Astrocyte (in vitro differentiated cells and primary cell): ENCODE measurements at regions not wholly inside any gene's neighbourhood (a gene's known extent, or its start where the extent isn't known, plus 50 kb on each side); places are given as distances from the start of the nearest gene placed in this dataset.

Experiments
- DNase-seq: peaks from one replicate; pipeline ENCODE4 v3.0.0-alpha.2; 2010; ENCODE audit warnings: low read depth
- FAIRE-seq: peaks from 2 replicates; lab custom pipeline; 2011; peaks lifted over from hg19 to GRCh38; lab: Jason Lieb, UNC
- H2AFZ ChIP-seq: 2 replicates; pipeline ENCODE4 v1.6.0; 2012; ENCODE audit warnings: low read depth, low read length, inconsistent platforms
- H3K27ac ChIP-seq: 2 replicates; pipeline ENCODE4 v1.5.1; 2011; ENCODE audit warnings: low read depth, low read length, inconsistent platforms
- H3K27me3 ChIP-seq: 2 replicates; pipeline ENCODE4 v1.6.0; 2011; ENCODE audit warnings: low read length, inconsistent platforms; ENCODE audit not compliant: insufficient read depth
- H3K36me3 ChIP-seq: 2 replicates; pipeline ENCODE4 v1.5.1; 2011; ENCODE audit warnings: low read length, inconsistent platforms; ENCODE audit not compliant: insufficient read depth
- H3K4me1 ChIP-seq: 2 replicates; pipeline ENCODE4 v1.5.1; 2011; ENCODE audit warnings: low read length, inconsistent platforms; ENCODE audit not compliant: insufficient read depth
- H3K4me2 ChIP-seq: 2 replicates; pipeline ENCODE4 v1.6.0; 2012; ENCODE audit warnings: low read length, inconsistent platforms
- H3K4me3 ChIP-seq: 2 replicates; pipeline ENCODE4 v1.5.1; 2011; ENCODE audit warnings: low read depth, mild to moderate bottlenecking, low read length, inconsistent platforms; ENCODE audit not compliant: insufficient read depth
- H3K79me2 ChIP-seq: 2 replicates; pipeline ENCODE4 v1.6.0; 2012; ENCODE audit warnings: mild to moderate bottlenecking, low read length, inconsistent platforms; ENCODE audit not compliant: insufficient read depth
- H3K9ac ChIP-seq: 2 replicates; pipeline ENCODE4 v1.6.0; 2012; ENCODE audit warnings: mild to moderate bottlenecking, low read length, inconsistent platforms
- H3K9me3 ChIP-seq: 2 replicates; pipeline ENCODE4 v1.5.1; 2012; ENCODE audit warnings: low read depth, mild to moderate bottlenecking, low read length, inconsistent platforms; ENCODE audit not compliant: insufficient read depth
- H4K20me1 ChIP-seq: 2 replicates; pipeline ENCODE4 v1.6.0; 2012; ENCODE audit warnings: low read length, inconsistent platforms; ENCODE audit not compliant: insufficient read depth
- H3K27ac Mint-ChIP-seq: one replicate; pipeline ENCODE4 v1.8.0; 2021; ENCODE audit warnings: mild to moderate bottlenecking, mixed read lengths; ENCODE audit not compliant: unreplicated experiment
- H3K27me3 Mint-ChIP-seq: one replicate; pipeline ENCODE4 v1.8.0; 2021; ENCODE audit warnings: low read depth, mixed read lengths; ENCODE audit not compliant: unreplicated experiment
- H3K36me3 Mint-ChIP-seq: one replicate; pipeline ENCODE4 v1.8.0; 2021; ENCODE audit warnings: low read depth, mixed read lengths; ENCODE audit not compliant: unreplicated experiment
- H3K4me1 Mint-ChIP-seq: one replicate; pipeline ENCODE4 v1.8.0; 2021; ENCODE audit warnings: low read depth, mixed read lengths; ENCODE audit not compliant: unreplicated experiment
- H3K4me3 Mint-ChIP-seq: one replicate; pipeline ENCODE4 v1.8.0; 2021; ENCODE audit warnings: mild to moderate bottlenecking, moderate library complexity, mixed read lengths; ENCODE audit not compliant: unreplicated experiment
- H3K9me3 Mint-ChIP-seq: one replicate; pipeline ENCODE4 v1.8.0; 2021; ENCODE audit warnings: mild to moderate bottlenecking, mixed read lengths; ENCODE audit not compliant: unreplicated experiment
- CTCF ChIP-seq: IDR thresholded peaks from 2 replicates; pipeline ENCODE4 v1.5.1; 2011; ENCODE audit warnings: low read depth, mild to moderate bottlenecking, inconsistent platforms, low read length, moderate library complexity; ENCODE audit not compliant: insufficient read depth
- EZH2 ChIP-seq: IDR thresholded peaks from 2 replicates; pipeline ENCODE4 v1.6.1; 2012; ENCODE audit warnings: mild to moderate bottlenecking, low read length, inconsistent platforms; ENCODE audit not compliant: insufficient read depth

- H3K9ac ChIP-seq: no peak overlapping the region
- no peak overlapping the region for H2AFZ ChIP-seq
- no peaks in the 10 kb centered on the region for H4K20me1 ChIP-seq
- H3K4me2 ChIP-seq: no peak overlapping the region
- DNase-seq: peak; percentile 46
- H3K36me3 ChIP-seq: no peaks in the 10 kb centered on the region
- no peak overlapping the region for H3K4me3 ChIP-seq
- H3K79me2 ChIP-seq: no peaks in the 10 kb centered on the region
- Mint-ChIP-seq H3K4me1 (no peaks in the 10 kb centered on the region), H3K27ac (no peak overlapping the region), H3K9me3 (no peaks in the 10 kb centered on the region), H3K36me3 (no peaks in the 10 kb centered on the region), H3K4me3 (no peak overlapping the region), H3K27me3 (no peaks in the 10 kb centered on the region)
- no peaks in the 10 kb centered on the region for H3K4me1 ChIP-seq
- no peak overlapping the region for H3K27ac ChIP-seq
- no peak for TF ChIP-seq EZH2
- TF ChIP-seq CTCF: no peak
- H3K9me3 ChIP-seq: no peaks in the 10 kb centered on the region
- no peak for FAIRE-seq
- H3K27me3 ChIP-seq: no peaks in the 10 kb centered on the region
These were observed 201.0 kb downstream of the LYPLAL1 start for GRCh38 chr1:219374636-219375035.

- no peaks in the 10 kb centered on the region for H3K27me3 Mint-ChIP-seq
- Histone ChIP-seq H3K4me1 (no peaks in the 10 kb centered on the region), H3K27me3 (no peaks in the 10 kb centered on the region), H3K9me3 (no peaks in the 10 kb centered on the region), H3K79me2 (no peaks in the 10 kb centered on the region), H3K9ac (no peak overlapping the region), H3K4me2 (no peak overlapping the region), H3K4me3 (no peak overlapping the region), H3K27ac (no peak overlapping the region), H2AFZ (no peak overlapping the region), H3K36me3 (no peaks in the 10 kb centered on the region), H4K20me1 (no peaks in the 10 kb centered on the region)
- H3K4me3 Mint-ChIP-seq: no peak overlapping the region
- DNase-seq (no peak), FAIRE-seq (no peak)
- no peaks in the 10 kb centered on the region for H3K36me3 Mint-ChIP-seq
- H3K4me1 Mint-ChIP-seq: no peaks in the 10 kb centered on the region
- no peaks in the 10 kb centered on the region for H3K9me3 Mint-ChIP-seq
- no peak overlapping the region for H3K27ac Mint-ChIP-seq
- TF ChIP-seq CTCF: no peak
These were observed 200.4 kb downstream of the LYPLAL1 start for GRCh38 chr1:219374046-219374566.

DNA sequence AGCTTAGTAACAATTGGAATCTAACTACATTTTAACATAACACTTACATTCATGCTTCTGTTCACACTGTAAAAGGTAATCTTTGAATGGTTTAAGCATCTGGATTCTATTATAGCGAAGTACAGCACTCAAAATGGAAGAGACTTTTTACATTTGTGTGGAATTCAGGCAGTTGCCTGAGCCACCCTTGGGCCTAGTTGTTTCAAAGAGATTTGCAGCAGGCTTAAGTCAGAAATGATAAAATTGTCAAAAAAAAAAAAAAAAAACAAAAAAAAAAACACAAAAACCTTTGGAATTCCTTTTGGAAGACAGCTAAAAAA lies 199.9 kb downstream of the LYPLAL1 start:
- DNase-seq (no peak), FAIRE-seq (no peak)
- Histone ChIP-seq H3K4me2 (no peak overlapping the region), H3K4me3 (no peak overlapping the region), H3K9ac (no peak overlapping the region), H2AFZ (no peak overlapping the region), H3K79me2 (no peaks in the 10 kb centered on the region), H3K36me3 (no peaks in the 10 kb centered on the region), H3K4me1 (no peaks in the 10 kb centered on the region), H3K9me3 (no peaks in the 10 kb centered on the region), H4K20me1 (no peaks in the 10 kb centered on the region), H3K27me3 (no peaks in the 10 kb centered on the region), H3K27ac (no peak overlapping the region)
- no peak for TF ChIP-seq EZH2
- no peak for TF ChIP-seq CTCF
- Mint-ChIP-seq H3K9me3 (no peaks in the 10 kb centered on the region), H3K4me1 (no peaks in the 10 kb centered on the region), H3K27me3 (no peaks in the 10 kb centered on the region), H3K4me3 (no peak overlapping the region), H3K36me3 (no peaks in the 10 kb centered on the region), H3K27ac (no peak overlapping the region)
